ENCODE measurements at regions not wholly inside any gene's neighbourhood (a gene's known extent, or its start where the extent isn't known, plus 50 kb on each side); places are given as distances from the start of the nearest gene placed in this dataset.

GRCh38 chr14:82500222-82500621 is 966.6 kb upstream of the SEL1L start:
- no peak for TF ChIP-seq REST (IDR thresholded peaks at IDR 0.05; ENCODE audit: insufficient replicate concordance, low read depth)
- no peak for TF ChIP-seq CTCF (IDR thresholded peaks at IDR 0.05; ENCODE audit: insufficient read depth, low read length)
- no peak for TF ChIP-seq GABPA (IDR thresholded peaks at IDR 0.05; ENCODE audit: low read depth)
- TF ChIP-seq POLR2AphosphoS5 (IDR thresholded peaks at IDR 0.05; ENCODE audit: low read depth): no peak
- no peak for TF ChIP-seq SPI1 (IDR thresholded peaks at IDR 0.05; ENCODE audit: borderline replicate concordance, low read depth)
